Karpas-422 (cell line): ENCODE measurements at regions not wholly inside any gene's neighbourhood (a gene's known extent, or its start where the extent isn't known, plus 50 kb on each side); places are given as distances from the start of the nearest gene placed in this dataset.
A peak's percentile ranks its signal among the peaks of the same experiment; 100 is the strongest.

Experiments used
- DNase-seq: peaks from one replicate; pipeline ENCODE4 v3.0.0-alpha.2; 2015
- H2AFZ ChIP-seq: fragments of 200-600 bp; sonication (generic); 2 replicates; pipeline ENCODE4 v1.6.1; 2014; ENCODE audit warnings: antibody characterized with exemption, low read length, mixed read lengths
- H3K27ac ChIP-seq: fragments of 200-600 bp; sonication (generic); 2 replicates; pipeline ENCODE4 v1.5.1; 2014; ENCODE audit warnings: mild to moderate bottlenecking, low read length, moderate library complexity
- H3K27me3 ChIP-seq: fragments of 200-600 bp; sonication (generic); 2 replicates; pipeline ENCODE4 v1.6.1; 2014; ENCODE audit warnings: low read length, mixed read lengths
- H3K36me3 ChIP-seq: fragments of 200-600 bp; sonication (generic); 2 replicates; pipeline ENCODE4 v1.6.1; 2014; ENCODE audit warnings: low read length, mixed read lengths; ENCODE audit not compliant: insufficient read depth
- H3K4me1 ChIP-seq: fragments of 200-600 bp; sonication (generic); 2 replicates; pipeline ENCODE4 v1.6.1; 2014; ENCODE audit warnings: mild to moderate bottlenecking, low read length, mixed read lengths
- H3K4me2 ChIP-seq: fragments of 200-600 bp; sonication (generic); 2 replicates; pipeline ENCODE4 v1.6.1; 2014; ENCODE audit warnings: low read length, low read depth, mild to moderate bottlenecking; ENCODE audit not compliant: poor library complexity, severe bottlenecking
- H3K4me3 ChIP-seq: fragments of 200-600 bp; sonication (generic); 2 replicates; pipeline ENCODE4 v1.5.1; 2014; ENCODE audit warnings: mild to moderate bottlenecking, antibody characterized with exemption, low read length, mixed read lengths
- H3K79me2 ChIP-seq: fragments of 200-600 bp; sonication (generic); 2 replicates; pipeline ENCODE4 v1.6.1; 2014; ENCODE audit warnings: mild to moderate bottlenecking, low read length, mixed read lengths
- H3K9ac ChIP-seq: fragments of 200-600 bp; sonication (generic); 2 replicates; pipeline ENCODE4 v1.6.0; 2014; ENCODE audit warnings: low read length
- H3K9me2 ChIP-seq: fragments of 200-600 bp; sonication (generic), shearing (Covaris generic); replicated peaks from 2 replicates; pipeline ENCODE4 v1.6.0; 2014; ENCODE audit warnings: mild to moderate bottlenecking, low read length, moderate library complexity; ENCODE audit not compliant: insufficient read depth
- H3K9me3 ChIP-seq: fragments of 300-700, 200-600 bp; sonication (generic); 2 replicates; pipeline ENCODE4 v1.6.1; 2014; ENCODE audit warnings: low read length, mixed read lengths
- H4K20me1 ChIP-seq: fragments of 200-600 bp; sonication (generic); 2 replicates; pipeline ENCODE4 v1.6.1; 2014; ENCODE audit warnings: mild to moderate bottlenecking, antibody characterized with exemption, low read length, low read depth; ENCODE audit not compliant: insufficient read depth

- no peak overlapping the region for H3K4me3 ChIP-seq
- no peak for DNase-seq
- H3K9me2 ChIP-seq, result no peaks in the 10 kb centered on the region
- H3K27me3 ChIP-seq, result no peaks in the 10 kb centered on the region
- H3K36me3 ChIP-seq, result no peaks in the 10 kb centered on the region
- H3K9ac ChIP-seq, result no peak overlapping the region
- no peaks in the 10 kb centered on the region for H4K20me1 ChIP-seq
- H3K4me1 ChIP-seq, result peaks cover 20% of the 10 kb centered on the region
- no peak overlapping the region for H3K4me2 ChIP-seq
- H2AFZ ChIP-seq, result no peak overlapping the region
- no peaks in the 10 kb centered on the region for H3K79me2 ChIP-seq
- H3K27ac ChIP-seq, result no peak overlapping the region
- no peaks in the 10 kb centered on the region; the same call in 1 of the 2 replicates for H3K9me3 ChIP-seq
These were observed 199.5 kb upstream of the ZNF536 start for GRCh38 chr19:30172613-30173242.

DNA sequence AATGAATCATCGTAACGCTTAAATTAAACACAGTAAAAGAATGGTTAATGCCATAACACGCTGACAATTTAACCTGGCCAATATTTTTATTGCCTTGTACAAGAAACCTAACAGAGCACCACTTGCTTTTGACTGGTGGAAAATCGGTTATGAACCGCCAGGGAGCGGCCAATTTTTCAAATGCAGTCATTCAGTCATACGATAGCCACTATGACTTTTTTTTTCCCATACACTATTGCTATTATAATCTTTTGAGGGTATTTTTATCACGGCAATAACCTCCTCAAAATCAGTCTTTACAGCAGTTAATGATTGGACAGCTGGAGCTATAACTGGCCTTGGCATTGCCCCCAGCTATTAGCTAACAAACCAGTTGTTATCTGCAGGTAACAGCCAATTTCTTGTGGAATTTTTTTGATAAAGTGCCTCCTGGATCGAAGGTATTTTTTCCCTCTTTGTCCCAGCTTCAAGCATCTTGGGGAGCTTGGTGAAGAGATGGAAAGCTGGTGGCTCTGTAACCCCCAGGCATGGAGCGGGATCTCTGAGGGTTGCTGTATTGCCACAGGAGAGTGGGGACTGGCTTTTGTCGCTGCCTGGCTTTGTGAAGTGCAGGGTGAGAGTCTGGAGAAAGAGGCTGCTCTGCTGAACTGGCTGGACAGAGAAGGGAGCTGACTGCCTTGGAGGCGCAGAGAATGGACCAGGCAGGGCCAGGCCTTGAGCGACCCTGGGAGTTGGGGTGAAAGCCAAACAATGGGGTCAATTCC, 198.4 kb upstream of the ZNF536 start:
- no peak for DNase-seq
- no peaks in the 10 kb centered on the region for H3K79me2 ChIP-seq
- H3K9ac ChIP-seq, result no peak overlapping the region
- no peaks in the 10 kb centered on the region for H3K36me3 ChIP-seq
- no peak overlapping the region for H3K4me3 ChIP-seq
- H3K4me2 ChIP-seq, result no peak overlapping the region
- no peaks in the 10 kb centered on the region for H4K20me1 ChIP-seq
- no peaks in the 10 kb centered on the region; the same call in 1 of the 2 replicates for H3K9me3 ChIP-seq
- peaks cover 20% of the 10 kb centered on the region for H3K4me1 ChIP-seq
- H3K27me3 ChIP-seq, result no peaks in the 10 kb centered on the region
- H3K9me2 ChIP-seq, result no peaks in the 10 kb centered on the region
- no peak overlapping the region for H3K27ac ChIP-seq
- H2AFZ ChIP-seq, result no peak overlapping the region

DNA sequence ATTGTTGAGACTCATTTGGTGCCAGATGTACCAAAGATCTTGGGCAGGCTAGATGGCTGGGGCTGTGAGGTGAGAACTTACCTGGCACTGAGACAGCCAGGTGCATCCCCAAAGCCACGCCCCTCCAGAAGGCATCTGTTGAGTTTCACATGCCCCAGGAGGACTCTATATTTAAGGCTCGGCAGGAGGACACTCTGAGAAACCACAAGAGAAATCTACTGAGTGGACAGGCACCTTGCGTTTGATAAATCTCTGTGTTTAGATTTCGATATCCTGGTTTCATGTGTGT, 197.9 kb upstream of the ZNF536 start:
- Histone ChIP-seq H4K20me1 (no peaks in the 10 kb centered on the region), H3K27ac (no peak overlapping the region), H3K79me2 (no peaks in the 10 kb centered on the region), H3K9me2 (no peaks in the 10 kb centered on the region), H3K36me3 (no peaks in the 10 kb centered on the region), H2AFZ (no peak overlapping the region), H3K9me3 (no peaks in the 10 kb centered on the region; the same call in 1 of the 2 replicates), H3K4me2 (no peak overlapping the region), H3K27me3 (no peaks in the 10 kb centered on the region), H3K9ac (no peak overlapping the region), H3K4me3 (no peak overlapping the region), H3K4me1 (peaks cover 20% of the 10 kb centered on the region)
- DNase-seq, result no peak

- Histone ChIP-seq H3K4me2 (no peak overlapping the region), H3K9ac (no peak overlapping the region), H3K36me3 (no peaks in the 10 kb centered on the region), H3K79me2 (no peaks in the 10 kb centered on the region), H3K9me2 (no peaks in the 10 kb centered on the region), H3K9me3 (no peaks in the 10 kb centered on the region; the same call in 1 of the 2 replicates), H3K27me3 (no peaks in the 10 kb centered on the region), H3K4me3 (no peak overlapping the region), H2AFZ (no peak overlapping the region), H4K20me1 (no peaks in the 10 kb centered on the region), H3K4me1 (peaks cover 20% of the 10 kb centered on the region), H3K27ac (no peak overlapping the region)
- DNase-seq, result no peak
These were observed 197.4 kb upstream of the ZNF536 start for GRCh38 chr19:30174791-30175190.

DNA sequence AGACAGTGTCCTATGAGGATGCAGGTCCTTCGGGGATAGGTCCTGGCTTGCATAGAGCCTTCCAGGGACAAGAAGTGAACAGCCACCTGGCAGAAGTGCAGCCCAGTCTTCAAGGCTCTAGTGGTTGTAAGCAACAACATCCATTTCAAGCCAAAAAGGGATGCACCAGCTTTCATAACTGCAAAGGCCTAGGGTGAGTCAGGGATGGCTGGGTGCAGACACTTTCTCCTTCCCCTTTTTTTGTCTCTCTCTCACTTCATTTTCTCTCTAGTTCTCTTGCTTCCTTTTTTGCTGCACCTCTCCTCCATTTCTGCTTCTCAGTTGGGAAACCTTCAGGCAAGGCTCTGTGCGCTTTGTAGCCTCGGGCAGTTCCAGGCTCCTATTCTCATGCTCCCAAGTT, 196.2 kb upstream of the ZNF536 start:
- no peak overlapping the region for H3K27ac ChIP-seq
- no peaks in the 10 kb centered on the region for H3K27me3 ChIP-seq
- peak; percentile 76 for DNase-seq
- no peak overlapping the region for H3K9ac ChIP-seq
- no peak overlapping the region for H3K4me3 ChIP-seq
- no peaks in the 10 kb centered on the region for H3K36me3 ChIP-seq
- no peaks in the 10 kb centered on the region for H4K20me1 ChIP-seq
- no peaks in the 10 kb centered on the region for H3K9me2 ChIP-seq
- H2AFZ ChIP-seq, result no peak overlapping the region
- H3K4me2 ChIP-seq, result peak overlapping the region; percentile 24
- H3K4me1 ChIP-seq, result peaks cover 20% of the 10 kb centered on the region
- no peaks in the 10 kb centered on the region for H3K79me2 ChIP-seq
- no peaks in the 10 kb centered on the region; the same call in 1 of the 2 replicates for H3K9me3 ChIP-seq

DNA sequence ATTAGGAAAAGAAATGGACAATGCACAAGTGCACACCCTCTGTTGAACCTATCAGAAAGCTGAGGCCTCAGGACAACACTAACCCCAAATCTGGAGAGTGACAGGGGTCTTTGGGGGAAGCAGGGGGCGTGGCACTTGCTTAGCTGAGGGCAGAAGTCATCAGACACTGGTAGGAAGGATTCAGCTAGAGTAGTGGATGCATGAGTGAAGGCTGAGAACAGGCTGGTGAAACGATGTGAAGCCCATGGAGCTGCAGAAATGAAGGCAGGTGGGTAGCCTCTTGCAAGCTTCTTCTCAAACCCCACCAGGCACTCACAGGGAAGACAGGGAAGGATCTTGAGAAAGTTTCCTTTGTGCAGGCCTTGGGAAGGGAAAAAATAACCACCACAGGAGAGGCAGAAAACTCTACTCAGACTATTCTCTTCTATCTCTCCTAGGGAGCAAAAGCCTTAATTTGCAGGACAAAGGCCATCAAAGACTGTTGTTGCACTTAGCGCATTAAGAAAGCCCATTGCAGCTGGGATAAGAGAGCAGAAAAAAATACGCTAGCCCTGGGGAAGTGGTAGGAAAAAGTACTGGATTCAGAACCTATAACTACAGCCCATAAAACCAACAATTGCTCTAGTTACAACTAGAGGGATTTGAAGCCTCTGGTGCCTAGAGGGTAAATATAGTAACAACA, 193.3 kb upstream of the ZNF536 start:
- Histone ChIP-seq H3K27ac (no peak overlapping the region), H3K9ac (no peak overlapping the region), H3K4me1 (peaks cover 12% of the 10 kb centered on the region), H3K9me2 (no peaks in the 10 kb centered on the region), H3K4me3 (no peak overlapping the region), H3K4me2 (no peak overlapping the region), H4K20me1 (no peaks in the 10 kb centered on the region), H3K27me3 (no peaks in the 10 kb centered on the region), H2AFZ (no peak overlapping the region), H3K9me3 (peaks cover 18% of the 10 kb centered on the region), H3K36me3 (no peaks in the 10 kb centered on the region), H3K79me2 (no peaks in the 10 kb centered on the region)
- DNase-seq, result no peak

DNA sequence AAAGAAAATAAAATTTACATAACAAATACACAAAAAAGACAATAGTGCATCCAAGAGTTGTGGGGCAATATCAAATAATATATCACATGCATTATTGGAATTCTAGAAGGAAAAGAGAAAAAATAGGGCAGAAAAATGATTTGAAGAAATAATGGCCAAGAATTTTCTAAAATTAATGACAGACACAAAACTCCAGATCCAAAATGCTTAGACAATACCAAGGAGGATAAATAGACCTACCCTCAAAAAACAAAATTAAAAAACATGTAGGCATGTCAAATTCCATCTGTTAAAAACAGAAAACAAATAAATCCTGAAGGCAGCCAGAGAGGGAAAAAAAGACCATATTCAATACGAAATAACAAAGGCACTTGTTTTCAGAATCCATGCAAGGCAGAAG, 191.5 kb upstream of the ZNF536 start:
- Histone ChIP-seq H3K4me2 (no peak overlapping the region), H2AFZ (no peak overlapping the region), H3K4me1 (peaks cover 8% of the 10 kb centered on the region), H3K4me3 (no peak overlapping the region), H3K36me3 (no peaks in the 10 kb centered on the region), H3K27ac (no peak overlapping the region), H3K27me3 (no peaks in the 10 kb centered on the region), H3K9me3 (peaks cover 22% of the 10 kb centered on the region), H3K9me2 (no peaks in the 10 kb centered on the region), H3K79me2 (no peaks in the 10 kb centered on the region), H3K9ac (no peak overlapping the region), H4K20me1 (no peaks in the 10 kb centered on the region)
- DNase-seq, result no peak

DNA sequence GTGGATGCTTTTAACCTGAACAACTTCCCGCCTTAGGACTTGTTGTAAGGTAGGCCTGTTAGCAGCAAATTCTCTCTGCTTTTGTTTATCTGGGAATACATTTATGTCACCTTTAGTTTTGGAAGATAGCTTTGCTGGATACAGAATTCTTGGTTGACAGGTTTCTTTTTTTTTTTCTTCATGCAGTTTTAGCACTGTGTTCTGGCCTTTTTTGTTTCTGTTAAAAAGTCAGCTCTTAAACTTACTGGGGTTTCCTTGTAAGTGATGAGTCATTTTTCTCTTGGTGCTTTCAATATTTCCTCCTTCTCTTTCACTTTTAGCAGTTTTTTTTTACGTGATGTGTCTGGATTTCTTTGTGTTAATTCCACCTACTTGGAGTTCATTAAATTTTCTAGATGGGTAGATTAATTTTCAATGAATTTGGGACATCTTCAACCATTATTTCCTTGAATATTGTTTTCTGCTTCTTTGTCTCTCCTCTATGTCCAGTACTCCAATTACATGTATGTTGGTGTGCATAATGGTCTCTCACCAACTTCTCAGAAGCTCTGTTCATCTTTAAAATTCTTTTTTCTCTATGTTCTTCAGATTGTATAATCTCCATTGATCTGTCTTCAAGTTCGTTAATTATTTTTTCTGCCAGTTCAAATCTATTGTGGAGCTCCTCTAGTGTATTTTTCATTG, 188.2 kb upstream of the ZNF536 start:
- no peaks in the 10 kb centered on the region for H3K79me2 ChIP-seq
- DNase-seq, result no peak
- no peak overlapping the region for H3K9ac ChIP-seq
- no peak overlapping the region for H3K27ac ChIP-seq
- no peaks in the 10 kb centered on the region for H3K36me3 ChIP-seq
- no peaks in the 10 kb centered on the region for H3K9me2 ChIP-seq
- H3K4me1 ChIP-seq, result no peaks in the 10 kb centered on the region
- H3K4me3 ChIP-seq, result no peak overlapping the region
- no peak overlapping the region for H3K4me2 ChIP-seq
- H2AFZ ChIP-seq, result no peak overlapping the region
- no peaks in the 10 kb centered on the region for H3K27me3 ChIP-seq
- peaks cover 22% of the 10 kb centered on the region for H3K9me3 ChIP-seq
- H4K20me1 ChIP-seq, result no peaks in the 10 kb centered on the region
